8988T (cell line): ENCODE measurements at regions not wholly inside any gene's neighbourhood (a gene's known extent, or its start where the extent isn't known, plus 50 kb on each side); places are given as distances from the start of the nearest gene placed in this dataset.

Experiments used
- DNase-seq: peaks from one replicate; pipeline ENCODE4 v3.0.0; 2011

DNA sequence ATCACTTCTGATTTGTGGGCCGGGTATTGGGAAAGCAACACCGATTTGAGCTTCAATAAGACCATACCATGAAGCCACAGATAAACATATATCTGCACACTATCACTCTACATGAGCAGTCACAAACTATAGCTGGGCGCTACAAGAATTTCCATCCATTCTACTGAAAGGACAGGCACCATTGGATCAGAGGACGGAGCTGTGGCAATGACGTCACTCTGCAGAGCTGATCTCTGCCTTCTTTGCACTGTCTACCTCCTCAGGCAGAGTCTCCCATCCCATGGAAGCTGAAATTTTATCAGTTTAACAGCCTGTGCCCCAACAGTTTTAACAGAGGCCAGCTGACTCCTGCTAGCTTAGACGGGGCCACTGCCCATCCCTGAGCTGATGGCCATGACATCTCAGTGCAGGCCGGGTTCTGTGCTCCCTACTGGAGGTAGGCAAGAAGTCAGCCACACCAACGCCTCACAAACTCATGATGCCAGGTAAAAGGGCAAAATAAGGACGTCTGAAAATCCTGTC, 389.6 kb upstream of the SALL3 start:
- no peak for DNase-seq

DNA sequence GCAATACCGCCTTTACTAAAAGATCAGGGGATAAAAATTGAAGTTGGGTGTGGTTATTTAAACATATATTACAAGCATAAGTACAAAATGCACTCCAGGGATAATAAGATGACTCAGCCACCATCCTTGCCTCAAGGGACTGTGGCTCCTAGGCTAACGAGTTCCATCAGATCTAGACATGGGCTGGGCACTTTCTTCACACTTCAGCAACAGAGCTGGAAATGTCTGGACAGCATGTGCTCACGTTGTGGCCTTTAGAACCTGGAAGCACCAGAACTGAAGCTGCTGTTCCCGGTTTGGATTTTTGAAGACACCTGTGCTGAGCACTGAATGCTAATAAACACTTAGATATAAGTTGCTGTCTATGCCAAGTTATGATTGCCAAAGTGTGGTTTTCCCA, 384.2 kb upstream of the SALL3 start:
- DNase-seq = no peak

DNA sequence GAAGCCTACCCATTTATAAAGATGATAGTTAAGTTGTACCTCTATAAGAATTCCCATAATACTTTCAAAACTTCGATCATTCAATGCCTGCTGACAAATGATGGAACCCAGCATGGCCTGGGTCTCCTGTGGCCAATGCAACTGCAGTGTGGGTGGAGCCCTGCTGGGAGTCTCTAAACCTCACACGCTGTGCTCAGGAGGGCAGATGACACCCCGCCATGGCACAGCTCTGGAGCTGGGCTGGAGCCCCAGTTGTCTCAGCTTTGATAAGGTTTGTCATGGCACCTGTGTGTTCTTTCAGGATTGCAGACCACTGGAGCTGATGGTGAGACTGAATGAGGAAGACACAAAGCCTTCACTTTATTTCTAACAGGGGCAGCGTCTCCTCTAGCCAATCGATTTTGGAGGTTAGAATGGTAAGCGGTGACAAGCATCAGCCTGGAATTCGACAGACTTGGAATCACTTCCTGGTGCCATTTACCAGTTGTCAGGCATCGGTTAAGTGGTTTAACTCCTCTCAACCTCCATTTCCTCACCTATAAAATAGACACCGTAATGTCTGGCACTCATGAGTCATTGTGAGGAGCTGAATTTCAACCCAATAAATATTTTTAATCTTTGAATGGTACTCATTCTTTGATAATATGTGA, 383.6 kb upstream of the SALL3 start:
- DNase-seq = no peak

DNA sequence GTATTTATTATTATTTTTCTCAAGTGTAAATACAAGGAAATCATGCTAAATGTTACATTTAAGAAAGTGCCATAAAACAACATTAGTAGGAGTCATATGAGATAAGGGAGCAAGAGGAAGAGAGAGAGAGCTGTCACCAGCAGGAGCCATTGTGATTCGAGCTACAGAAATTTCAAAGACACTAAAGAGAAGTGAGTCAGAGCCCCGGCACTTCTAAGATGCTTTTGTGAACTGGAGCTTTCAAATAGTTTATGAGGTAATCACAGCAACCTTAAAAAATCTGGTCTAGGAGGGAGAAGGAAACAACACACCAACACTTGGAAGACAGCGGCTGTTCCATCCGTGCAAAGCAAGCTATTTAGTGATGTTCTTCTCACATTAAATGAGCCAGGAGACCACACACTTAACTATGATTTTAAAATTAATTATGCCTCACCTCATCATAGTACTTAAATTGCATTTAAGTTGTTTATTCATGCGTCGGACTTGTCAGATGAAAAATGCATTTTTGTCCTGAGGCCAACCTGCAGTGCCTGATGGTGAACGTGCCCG, 382.7 kb upstream of the SALL3 start:
- no peak for DNase-seq

DNA sequence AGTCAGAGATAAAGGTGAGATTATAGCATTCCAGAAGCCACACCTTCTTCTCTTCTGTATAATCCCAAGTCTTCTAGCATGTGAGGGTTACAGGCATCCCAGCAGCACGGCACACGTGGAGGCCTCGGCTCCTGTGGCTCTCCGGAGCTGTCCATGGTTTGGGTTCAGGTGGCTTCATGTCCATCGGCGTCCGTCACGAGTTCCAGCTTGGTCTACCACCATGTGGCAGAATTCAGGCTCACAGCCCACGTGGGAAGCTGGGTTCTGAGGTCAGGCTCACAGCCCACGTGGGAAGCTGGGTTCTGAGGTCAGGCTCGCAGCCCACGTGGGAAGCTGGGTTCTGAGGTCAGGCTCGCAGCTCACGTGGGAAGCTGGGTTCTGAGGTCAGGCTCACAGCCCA, 378.3 kb upstream of the SALL3 start:
- DNase-seq = no peak

DNA sequence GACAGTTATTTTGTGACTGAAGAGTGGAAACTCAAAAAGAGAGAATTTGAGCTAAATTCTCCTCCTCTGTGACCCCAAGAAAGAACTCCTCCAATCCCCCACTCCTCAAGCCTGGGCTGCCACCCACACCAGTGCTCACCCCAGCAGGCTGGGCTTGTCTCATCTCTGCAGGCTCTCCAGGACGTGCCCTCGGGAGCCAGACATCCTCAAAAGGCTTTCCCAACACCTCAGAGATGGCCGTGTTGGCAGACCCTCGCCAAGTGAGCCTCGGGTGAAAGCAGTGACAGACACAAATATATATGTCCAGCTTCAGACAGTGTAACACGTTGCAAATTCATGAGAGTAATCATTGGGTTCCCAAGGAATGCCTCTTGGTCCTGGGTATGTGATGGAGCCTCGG, 377.7 kb upstream of the SALL3 start:
- DNase-seq = no peak

DNA sequence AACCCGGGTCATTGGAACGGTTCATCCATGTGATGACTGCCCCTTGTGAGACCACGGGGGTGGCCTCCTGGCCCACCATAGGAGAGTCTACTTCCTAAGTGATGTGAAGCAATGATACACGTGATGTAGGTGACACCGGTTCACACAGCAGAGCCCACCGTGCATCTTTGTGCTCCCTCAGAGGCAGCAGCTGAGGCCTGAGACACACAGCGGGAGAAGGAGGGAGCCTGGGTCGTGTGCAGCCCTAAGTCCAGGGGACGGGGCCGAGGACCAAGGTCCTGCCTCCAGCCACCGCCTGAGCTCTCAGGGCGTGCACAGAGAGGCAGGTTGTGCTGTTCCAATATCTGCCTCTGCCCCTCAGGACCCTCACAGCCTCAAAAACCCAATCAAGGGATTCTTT, 377.2 kb upstream of the SALL3 start:
- DNase-seq = no peak

DNA sequence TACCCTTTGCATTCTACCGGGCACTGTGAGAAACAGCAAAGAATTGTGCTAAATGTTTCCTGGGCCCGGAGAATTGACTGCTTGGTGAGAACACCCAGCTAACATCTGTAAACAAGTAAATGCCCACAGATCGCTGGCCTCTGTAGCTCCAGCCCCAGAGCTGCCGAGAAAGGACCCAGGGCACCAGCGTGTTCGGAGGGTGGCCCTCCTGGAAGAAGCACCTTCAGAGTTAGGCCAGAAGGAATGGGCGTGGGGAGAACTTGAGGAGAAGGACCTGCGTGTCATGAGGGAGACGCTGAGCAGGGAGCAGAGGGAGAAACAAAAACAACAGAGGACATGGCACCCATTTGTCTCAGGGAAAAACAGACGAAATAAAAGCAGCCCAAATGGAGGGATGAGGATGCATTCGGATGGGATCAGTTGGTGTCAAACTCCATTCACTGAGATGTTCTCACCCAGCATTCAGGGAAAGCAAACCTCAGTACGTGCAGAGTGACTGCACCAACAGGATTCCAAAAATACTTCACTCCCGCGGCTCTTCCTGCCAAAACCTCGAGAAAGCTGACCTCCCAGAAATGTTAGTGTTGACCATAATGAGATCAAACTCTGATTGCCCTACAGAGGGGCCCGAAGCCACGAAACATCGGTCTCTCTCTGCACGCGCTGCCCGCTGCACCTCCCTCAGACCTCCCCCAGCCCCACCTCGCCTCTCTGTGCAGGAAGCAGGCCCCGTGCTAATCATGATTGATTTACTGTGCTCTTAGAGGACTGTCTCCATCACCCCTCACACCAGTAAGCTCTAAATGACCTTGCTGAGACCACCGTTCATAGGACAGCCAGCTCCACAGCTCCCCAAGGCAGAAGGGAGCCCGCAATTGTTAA, 376.3 kb upstream of the SALL3 start:
- DNase-seq = no peak

DNA sequence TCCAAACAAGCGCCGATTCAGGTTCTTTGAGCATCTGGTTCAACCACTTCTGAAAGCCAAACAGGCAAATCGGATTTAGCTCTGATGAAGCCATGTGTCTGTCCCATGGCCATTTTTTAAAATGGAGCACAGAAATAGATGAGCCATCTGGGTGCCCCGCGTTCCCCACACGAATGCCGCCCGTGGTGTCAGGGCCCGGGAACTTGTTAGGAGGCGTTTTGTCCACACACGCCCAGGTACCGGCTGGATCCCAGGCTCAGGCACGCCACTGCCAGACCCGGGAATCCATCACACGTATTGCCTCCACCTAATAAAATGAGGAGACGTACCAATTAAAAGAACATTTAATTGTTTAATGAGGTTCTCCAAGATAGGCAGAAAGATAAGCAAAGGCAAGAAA, 374.4 kb upstream of the SALL3 start:
- DNase-seq = no peak

DNA sequence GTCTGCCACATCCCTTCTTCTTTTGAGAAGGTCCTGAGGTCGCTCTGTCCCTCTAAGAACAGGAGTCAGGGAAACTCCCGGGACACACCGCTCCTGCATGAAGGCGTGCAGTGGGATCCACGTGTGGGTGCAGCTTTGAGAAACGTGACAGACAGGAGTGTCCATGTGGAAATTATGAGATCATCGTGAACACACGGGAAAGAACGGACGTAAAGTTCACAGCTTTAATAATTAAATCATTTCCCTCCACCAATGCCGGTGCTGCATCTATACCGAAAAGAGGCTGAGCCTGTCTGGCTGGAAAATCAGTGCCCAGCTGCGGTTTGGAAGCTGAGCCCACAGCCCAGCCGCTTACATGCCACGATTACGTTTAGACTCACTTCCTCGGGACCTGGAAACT, 372.4 kb upstream of the SALL3 start:
- no peak for DNase-seq

DNA sequence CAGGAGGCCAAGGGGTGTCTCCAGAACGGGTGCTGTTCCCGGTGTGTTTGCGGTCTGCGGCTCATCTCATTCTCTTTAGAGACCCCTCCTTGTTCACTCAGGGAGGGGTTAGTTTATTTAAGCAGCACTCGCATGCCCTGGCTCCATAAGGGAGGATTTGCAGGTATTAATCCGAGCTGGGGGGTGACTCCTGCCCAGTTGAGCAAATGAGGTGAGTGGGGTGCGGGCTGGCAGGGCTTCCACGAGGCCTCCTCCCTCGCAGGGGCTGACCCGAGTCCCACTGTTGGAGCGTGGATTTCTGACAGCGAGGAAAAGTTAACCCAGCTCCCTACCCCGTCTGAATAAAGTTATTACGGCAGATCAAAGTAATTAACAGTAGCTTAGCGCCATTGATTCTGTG, 371.8 kb upstream of the SALL3 start:
- DNase-seq = no peak

DNA sequence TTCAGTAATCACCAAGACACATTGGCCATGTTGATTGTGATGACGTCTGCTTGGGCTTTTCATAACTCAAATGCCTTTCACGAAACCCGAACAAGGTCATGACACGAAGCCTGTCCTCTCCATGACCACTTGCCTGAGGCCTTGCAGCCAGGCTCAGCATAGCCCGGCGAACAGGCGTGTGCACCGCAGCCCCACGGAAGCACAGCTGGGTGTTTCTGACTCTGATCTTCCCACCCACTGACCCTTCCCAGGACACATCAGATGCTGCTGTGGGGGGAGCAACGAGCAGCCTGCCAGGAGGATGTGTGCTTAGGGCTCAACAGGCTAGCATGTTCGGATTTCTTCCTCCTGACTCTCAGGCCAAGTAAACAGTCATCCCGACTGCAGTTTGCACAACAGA, 369.4 kb upstream of the SALL3 start:
- DNase-seq = no peak

DNA sequence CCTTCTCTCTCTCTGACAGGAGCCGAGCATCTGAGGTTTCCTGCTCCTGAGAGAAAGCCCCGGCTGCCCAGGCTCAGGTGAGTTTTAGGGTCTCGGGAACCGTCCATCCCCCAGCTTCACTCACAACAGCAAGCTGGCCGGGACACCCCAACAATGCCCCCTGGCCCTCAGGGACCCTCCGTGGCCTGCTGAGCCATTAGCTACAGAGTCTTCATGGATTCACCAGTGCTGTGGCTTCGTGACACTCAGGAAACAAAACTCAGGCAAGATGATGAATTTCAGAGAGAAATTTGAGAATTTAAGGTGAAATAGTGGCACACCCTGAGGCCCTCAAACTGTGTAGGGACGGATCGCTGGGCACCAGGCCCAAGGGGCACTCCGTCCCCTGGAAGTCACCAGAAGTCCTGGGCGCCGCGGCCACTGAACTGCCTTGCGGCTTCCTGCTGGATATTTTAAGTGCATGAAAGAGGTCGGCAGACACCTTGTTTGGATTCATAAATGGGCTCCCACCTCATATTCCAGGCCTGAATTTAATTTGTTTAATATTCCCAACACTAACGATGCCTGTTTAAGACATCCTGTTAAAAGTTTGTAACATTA, 368.3 kb upstream of the SALL3 start:
- no peak for DNase-seq

DNA sequence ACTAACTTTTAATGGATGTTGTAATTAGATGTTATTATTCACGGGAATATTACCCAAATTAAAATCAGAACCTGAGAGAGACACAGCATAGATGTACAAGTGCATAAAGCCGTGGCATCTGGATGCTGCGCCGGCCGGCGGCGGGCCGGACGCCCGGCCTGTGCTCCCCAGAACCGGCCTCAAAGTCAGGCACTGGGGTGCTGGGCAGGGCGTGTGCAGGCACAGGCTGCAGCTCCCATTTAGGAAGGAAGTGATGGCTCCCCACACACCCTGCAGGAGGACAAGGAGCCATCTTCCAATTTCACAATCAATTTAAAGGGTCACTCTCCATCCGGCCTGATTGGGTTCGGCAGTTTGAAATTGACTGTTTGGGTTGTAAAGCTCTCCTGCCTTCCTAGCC, 367.7 kb upstream of the SALL3 start:
- DNase-seq = no peak

DNA sequence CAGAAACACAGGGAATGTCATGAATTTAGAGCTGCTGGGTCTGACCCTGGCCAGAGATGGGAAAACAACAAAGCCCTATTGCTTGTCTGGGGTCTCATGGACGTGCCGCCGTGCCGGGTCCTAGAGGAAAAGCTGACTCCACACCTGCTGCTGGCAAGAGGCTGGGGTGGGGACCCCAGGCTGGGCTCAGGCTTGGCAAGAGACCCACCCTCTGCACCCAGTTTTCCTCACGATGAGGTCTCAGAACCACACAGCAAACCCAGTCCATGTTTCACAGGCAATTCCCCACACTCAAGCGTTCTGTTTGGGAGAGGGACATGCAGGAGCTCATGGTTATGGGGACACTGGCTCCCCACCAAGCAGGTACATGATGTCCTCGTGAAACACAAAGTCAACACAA, 367.3 kb upstream of the SALL3 start:
- no peak for DNase-seq

DNA sequence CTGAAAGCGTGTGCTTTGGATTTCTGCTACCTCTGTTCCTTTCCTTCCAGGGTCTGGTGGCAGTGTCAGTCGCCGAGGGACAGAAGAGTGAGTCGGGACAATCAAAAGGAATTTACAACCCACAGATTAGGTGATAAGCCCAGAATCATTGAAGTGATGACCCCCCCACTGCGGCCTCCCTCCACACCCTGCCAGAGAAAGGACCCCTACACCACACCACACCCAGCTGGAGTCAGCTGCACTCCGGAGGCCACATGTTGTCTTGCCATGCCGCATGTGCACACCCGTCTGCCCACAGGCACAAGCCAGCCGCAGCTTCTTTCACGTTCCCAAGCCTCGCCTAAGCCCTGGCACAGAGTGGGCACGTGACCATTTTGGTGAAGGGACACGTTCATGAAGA, 366.8 kb upstream of the SALL3 start:
- DNase-seq = no peak

DNA sequence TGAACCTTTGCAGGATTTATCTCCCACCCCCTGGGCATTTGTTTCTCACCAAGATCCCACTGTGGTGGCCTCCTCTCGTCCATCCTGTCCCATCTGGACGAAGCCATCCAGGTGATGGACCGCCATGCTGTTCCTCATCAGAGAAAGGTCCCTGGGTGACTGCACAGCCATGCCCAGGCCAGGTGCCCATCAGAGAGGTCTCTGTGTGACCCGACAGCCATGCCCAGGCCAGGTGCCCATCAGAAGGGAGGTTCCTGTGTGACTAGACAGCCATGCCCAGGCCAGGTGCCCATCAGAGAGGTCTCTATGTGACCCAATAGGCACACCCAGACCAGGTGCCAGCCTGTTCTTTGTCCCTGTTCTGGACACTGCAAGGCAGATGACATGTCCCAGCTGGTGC, 360.9 kb upstream of the SALL3 start:
- no peak for DNase-seq

DNA sequence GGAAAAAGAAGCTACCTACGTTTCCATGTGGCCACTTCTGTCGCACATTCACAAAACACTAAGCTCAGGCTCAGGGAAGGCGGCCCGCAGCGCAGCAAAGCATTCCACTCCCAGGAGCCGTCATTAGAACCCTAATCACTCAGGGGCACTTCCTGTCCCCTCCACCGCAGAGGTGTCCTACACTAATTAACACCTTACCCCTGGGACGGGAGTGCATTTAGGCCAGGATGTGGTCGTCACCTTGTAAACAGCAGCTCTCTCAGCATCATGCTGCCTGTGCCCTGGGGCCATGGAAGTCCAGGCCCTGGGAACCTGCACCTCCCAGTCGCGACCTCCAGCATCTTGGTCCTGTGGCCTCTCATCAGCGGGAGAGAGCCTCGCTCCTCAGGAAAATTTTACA, 359.8 kb upstream of the SALL3 start:
- DNase-seq = no peak

DNA sequence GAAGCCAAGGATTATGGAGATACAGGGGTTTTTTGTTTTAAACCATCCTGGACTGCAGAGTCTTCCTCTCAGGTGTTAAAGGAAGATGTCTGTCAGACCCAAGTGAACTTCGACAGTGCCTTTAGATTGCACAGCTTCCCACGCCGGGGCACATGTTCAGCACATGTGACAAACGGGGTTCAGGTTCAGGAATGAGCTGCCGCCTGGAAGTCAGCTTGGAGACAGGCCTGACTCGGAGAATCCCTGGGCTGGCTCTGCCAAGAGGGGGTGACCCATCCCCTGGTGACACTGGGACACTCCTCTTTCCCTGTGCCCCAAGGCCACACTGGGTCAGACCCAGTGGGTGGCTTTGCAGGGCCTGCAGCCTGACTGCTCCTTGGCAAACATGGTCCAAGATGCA, 359.3 kb upstream of the SALL3 start:
- DNase-seq = no peak

DNA sequence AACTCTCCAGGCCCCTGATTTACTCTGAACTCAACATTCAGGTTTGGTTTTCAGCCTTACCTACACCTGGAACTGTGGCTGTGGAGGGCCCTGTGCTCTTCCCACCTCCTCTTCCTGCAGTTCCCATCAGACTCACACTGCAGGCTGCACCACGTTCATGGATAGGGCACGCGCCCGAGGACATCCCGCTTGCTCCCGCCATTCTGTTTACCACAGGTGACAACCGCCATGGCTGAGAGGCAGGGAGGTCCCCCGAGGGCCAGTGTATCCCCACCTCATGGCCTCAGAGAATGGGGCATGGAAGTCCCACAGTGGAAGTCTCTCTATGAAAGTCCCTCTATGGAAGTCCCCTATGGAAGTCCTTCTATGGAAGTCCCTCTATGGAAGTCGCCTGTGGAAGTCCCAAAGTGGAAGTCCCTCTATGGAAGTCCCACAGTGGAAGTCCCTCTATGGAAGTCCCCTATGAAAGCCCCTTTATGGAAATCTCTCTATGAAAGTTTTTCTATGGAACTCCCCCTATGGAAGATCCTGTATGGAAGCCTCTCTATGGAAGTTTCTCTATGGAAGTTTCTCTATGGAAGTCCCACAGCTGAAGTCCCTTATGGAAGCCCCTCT, 358.4 kb upstream of the SALL3 start:
- DNase-seq = no peak

DNA sequence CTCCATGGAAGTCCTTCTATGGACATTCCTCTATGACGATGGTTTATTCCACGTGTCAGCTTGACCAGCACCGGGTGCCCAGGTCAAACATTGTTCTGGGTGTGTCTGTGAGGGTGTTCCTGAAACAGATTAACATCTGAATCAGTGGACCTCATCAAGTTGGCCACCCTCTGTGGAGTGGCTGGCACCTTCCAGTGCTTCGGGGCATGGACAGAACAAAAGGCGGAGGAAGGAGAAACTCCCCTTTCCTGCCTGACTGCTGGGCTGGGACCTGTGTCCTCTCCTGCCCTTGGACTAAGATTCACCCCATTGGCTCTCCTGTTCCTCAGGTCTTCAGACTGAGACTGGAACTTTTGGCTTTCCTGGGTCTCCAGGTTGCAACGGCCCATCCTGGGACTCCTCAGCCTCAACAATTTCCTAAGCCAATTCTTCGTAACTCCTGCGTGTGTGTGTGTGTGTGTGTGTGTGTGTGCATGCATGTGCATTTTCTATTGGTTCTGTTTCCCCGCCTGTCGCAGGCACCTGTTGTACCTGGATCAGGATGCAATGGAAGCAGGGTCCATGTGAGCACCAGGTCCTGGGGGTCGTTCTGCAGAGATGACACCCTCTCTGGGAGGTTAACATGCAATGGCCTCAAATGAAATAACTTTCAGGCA, 357.2 kb upstream of the SALL3 start:
- DNase-seq = no peak

DNA sequence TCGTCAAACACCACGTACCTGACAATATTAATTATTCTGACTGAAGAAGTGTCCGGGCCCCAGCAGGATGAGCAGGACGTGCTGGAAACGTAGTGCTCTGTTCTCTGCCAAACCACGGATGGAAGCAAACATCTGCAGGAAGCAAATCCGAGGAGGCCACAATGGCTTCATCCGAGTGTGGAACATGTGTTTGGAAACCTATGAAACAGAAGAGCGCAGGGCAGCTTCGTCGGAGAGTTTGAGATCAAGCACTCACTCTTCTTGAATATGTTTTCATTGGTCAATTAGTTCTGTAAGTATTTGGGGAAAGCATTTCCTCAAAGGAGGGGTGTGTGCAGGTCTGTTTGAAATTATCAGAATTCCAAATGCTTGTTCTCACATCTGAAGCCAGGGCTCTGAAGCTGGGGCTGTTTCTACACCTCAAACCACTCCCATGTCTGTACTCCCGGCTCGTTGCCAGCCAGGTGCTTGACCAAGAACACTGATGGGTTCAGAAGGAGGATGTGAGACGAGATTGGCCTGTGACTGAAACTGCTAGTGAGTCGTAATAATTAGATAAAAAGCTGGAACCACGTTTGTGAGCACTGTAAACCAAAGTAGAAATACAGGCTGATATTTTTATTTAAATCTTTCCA, 356.6 kb upstream of the SALL3 start:
- no peak for DNase-seq
